Gastroesophageal sphincter (tissue), 3 donors: ENCODE measurements at regions not wholly inside any gene's neighbourhood (a gene's known extent, or its start where the extent isn't known, plus 50 kb on each side); places are given as distances from the start of the nearest gene placed in this dataset.

Experiments used
- CTCF ChIP-seq, 4 experiments: fragments of 200-600 bp in 2 of 4; fragments of 450-650 bp in 2 of 4; sonication (generic) in 1 of 4; IDR thresholded peaks; one replicate each; pipeline ENCODE4 v1.5.1; 2017 to 2019; ENCODE audit warnings: antibody characterized with exemption in 4 of 4, mild to moderate bottlenecking in 2 of 4, moderate library complexity in 2 of 4
- POLR2A ChIP-seq, 2 donors: fragments of 450-650 bp; IDR thresholded peaks; one replicate each; pipeline ENCODE4 v1.6.1; 2017; ENCODE audit warnings: antibody characterized with exemption in 2 of 2, mild to moderate bottlenecking in 2 of 2, moderate library complexity in 1 of 2
- POLR2AphosphoS5 ChIP-seq: sonication (generic); formaldehyde crosslinking; IDR thresholded peaks from one replicate; pipeline ENCODE4 v1.6.1; 2017; ENCODE audit warnings: antibody characterized with exemption

DNA sequence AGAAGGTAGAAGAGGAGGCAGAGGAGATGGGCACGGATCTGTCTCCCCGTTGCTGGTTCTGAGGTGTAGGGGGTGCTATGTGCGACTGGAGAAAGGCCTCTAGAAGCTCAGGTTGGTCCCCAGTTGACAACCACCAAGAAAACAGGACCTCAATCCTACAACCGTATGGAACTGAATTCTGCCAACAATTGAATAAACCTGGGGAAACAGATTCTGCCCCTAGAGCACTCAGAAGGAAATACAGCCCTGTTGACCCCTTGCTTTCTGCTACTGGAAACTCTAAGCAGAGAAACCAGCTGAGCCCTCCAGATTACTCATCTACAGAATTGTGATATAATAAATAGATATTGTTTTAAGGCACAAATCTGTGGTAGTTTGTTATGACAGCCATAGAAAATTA, 313.0 kb upstream of the GOT2 start:
- no peak for TF ChIP-seq CTCF (IDR thresholded peaks at IDR 0.05)
- TF ChIP-seq POLR2A (IDR thresholded peaks at IDR 0.05), result no peak
- TF ChIP-seq POLR2AphosphoS5, result no peak
